VCaP (cell line): ENCODE measurements at regions not wholly inside any gene's neighbourhood (a gene's known extent, or its start where the extent isn't known, plus 50 kb on each side); places are given as distances from the start of the nearest gene placed in this dataset.

ENCODE experiments used
- H3K27ac ChIP-seq: fragments of 450-650 bp; 2 replicates; pipeline ENCODE4 v1.5.1; 2017
- CTCF ChIP-seq: fragments of 450-650 bp; conservative IDR thresholded peaks from 2 replicates; pipeline ENCODE4 v1.5.1; 2017; ENCODE audit warnings: mild to moderate bottlenecking, moderate library complexity

GRCh38 chr10:111974325-111974724, 209.2 kb downstream of the GPAM start:
- H3K27ac ChIP-seq = no peak overlapping the region

GRCh38 chr10:111976557-111976956, 207.0 kb downstream of the GPAM start:
- no peak overlapping the region for H3K27ac ChIP-seq
- no peak for TF ChIP-seq CTCF

More at GRCh38 chr10:111974325-111974724, 209.2 kb downstream of the GPAM start:
- TF ChIP-seq CTCF = no peak

DNA sequence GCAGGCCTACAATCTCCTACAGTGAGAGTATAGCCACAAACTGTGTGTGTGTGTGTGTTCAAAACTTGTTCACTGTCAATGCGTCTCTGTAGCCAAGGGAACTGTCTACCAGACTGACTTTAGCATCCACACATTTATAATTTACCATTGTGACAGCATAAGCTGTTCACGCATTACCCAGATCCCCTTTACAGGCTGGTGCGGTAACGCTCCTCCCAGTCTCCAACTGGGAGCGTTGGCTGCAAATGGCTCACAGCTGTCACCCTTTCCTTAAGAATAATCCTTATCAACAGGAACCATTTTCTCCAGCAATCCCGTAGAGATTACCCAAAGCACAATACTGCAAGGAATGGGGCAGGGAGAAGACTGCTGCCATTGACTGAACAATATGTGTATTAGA, 199.5 kb downstream of the GPAM start:
- H3K27ac ChIP-seq = no peak overlapping the region
- TF ChIP-seq CTCF = no peak

DNA sequence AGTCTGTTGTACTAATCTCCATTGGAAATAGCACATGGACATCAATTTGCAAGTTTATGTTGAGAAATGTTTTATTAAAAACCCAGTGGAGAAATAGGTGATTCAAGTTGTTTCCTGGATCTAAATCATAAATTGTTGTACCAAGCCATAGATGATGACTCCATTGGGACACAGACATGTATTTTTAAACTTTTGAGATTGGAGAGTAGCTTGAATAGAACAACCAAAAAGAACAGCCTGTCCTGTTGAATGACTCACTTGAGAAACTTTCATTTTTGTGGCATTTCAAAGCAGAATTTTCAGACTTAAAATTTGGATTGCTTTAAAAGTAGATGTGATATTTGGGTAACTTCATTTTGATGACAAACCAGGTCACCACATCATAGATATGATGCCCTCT, 197.5 kb downstream of the GPAM start:
- no peak for TF ChIP-seq CTCF
- H3K27ac ChIP-seq = no peak overlapping the region

GRCh38 chr10:111988646-111989045, 194.9 kb downstream of the GPAM start:
- H3K27ac ChIP-seq = no peak overlapping the region
- no peak for TF ChIP-seq CTCF

- no peak overlapping the region for H3K27ac ChIP-seq
- no peak for TF ChIP-seq CTCF
Measured at GRCh38 chr10:111989136-111989911, 194.2 kb downstream of the GPAM start.

DNA sequence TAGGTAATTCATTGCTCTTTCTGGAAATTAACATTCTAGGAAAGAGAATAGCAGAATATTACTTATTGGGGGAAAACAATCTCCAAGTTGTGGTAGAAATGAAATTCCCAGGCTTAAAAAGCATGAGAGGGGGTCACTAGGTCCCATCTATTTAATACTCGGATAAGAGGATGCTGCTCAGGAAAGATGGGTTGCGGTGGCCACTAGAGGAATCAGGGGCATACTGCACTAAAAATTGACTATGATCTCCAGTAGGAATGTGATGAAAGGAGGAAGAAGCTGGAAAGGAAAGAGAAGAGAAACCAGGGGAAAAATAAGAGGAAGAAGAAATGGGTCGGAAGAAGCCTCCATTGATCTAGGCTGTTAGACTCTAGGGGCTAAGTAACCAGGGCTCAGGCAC, 192.8 kb downstream of the GPAM start:
- peak; percentile 74 for TF ChIP-seq CTCF
- H3K27ac ChIP-seq = no peak overlapping the region
